ENCODE measurements at regions not wholly inside any gene's neighbourhood (a gene's known extent, or its start where the extent isn't known, plus 50 kb on each side); places are given as distances from the start of the nearest gene placed in this dataset.
"Not testable (repeated sequence)": the region's sequence is repeated elsewhere in the genome, so short reads cannot be mapped to it uniquely, and the experiment has no call there.

DNA sequence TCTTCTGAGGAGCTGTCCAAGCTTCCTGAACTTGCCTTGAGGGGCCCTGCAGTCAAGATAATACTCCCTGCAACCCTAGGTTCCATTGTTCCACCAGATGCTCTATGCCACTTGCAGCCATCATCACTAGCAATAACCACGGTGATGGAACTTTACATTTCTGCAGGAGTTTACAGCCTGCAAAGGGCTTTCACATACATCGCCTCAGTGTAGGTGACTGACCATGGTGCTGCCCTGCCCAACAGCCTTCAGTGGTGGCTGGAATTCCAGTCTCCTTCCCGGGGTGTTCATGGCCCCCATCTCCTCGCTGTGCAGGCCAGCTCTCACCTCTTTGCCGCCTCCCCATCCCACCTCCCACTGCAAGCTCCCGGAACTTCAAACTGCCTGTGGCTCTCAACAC lies 225.5 kb upstream of the ECI2 start:
- WGBS, 5 donors, result 88 to 92% (median 91%) methylated on average over 6 of the region's 6 CpGs
- Histone ChIP-seq H3K36me3 (no peaks in the 10 kb centered on the region), H3K4me3 (no peak overlapping the region), H3K4me1 (peaks cover 0 to 12% (median 10%) of the 10 kb centered on the region in 4 donors), H3K27ac (no peak overlapping the region), H3K27me3 (no peaks in the 10 kb centered on the region), H3K9me3 (no peaks in the 10 kb centered on the region)
- TF ChIP-seq POLR2A (IDR thresholded peaks at IDR 0.05) (no peak), EP300 (IDR thresholded peaks at IDR 0.05) (no peak), POLR2AphosphoS5 (IDR thresholded peaks at IDR 0.05) (no peak), CTCF (IDR thresholded peaks at IDR 0.05) (no peak)
- no peak for DNase-seq
- intact Hi-C loops (cut with DNase I; ENCODE audit: low total_unique reads), result no loop called here

- Histone ChIP-seq H3K4me1 (peaks cover 0 to 12% (median 10%) of the 10 kb centered on the region in 4 donors), H3K9me3 (no peaks in the 10 kb centered on the region), H3K27ac (peak overlapping the region; percentile 38 to 80 (median 78)), H3K4me3 (no peak overlapping the region), H3K27me3 (no peaks in the 10 kb centered on the region), H3K36me3 (no peaks in the 10 kb centered on the region)
- 66 to 78% (median 73%) methylated on average over 7 of the region's 7 CpGs for WGBS, 5 donors
- peak in 1 of 2 donors; percentile 21 for DNase-seq
- intact Hi-C loops (cut with DNase I; ENCODE audit: low total_unique reads), result no loop called here
- TF ChIP-seq EP300 (IDR thresholded peaks at IDR 0.05) (no peak), CTCF (IDR thresholded peaks at IDR 0.05) (no peak), POLR2AphosphoS5 (IDR thresholded peaks at IDR 0.05) (no peak), POLR2A (IDR thresholded peaks at IDR 0.05) (no peak)
Observed at GRCh38 chr6:4359108-4359730, 223.8 kb upstream of the ECI2 start.

- intact Hi-C loops (cut with DNase I; ENCODE audit: low total_unique reads), result no loop called here
- 13 to 28% (median 25%) methylated on average over 10 to 13 of the region's 13 CpGs for WGBS, 5 donors
- Histone ChIP-seq H3K9me3 (no peaks in the 10 kb centered on the region), H3K27ac (peak overlapping the region; percentile 26 to 80 (median 78)), H3K36me3 (no peaks in the 10 kb centered on the region), H3K4me1 (peaks cover 0 to 12% (median 10%) of the 10 kb centered on the region in 4 donors), H3K27me3 (no peaks in the 10 kb centered on the region), H3K4me3 (no peak overlapping the region)
- peak; percentile 85 to 90 for DNase-seq
- TF ChIP-seq EP300 (IDR thresholded peaks at IDR 0.05) (peak; percentile 91), CTCF (IDR thresholded peaks at IDR 0.05) (no peak), POLR2AphosphoS5 (IDR thresholded peaks at IDR 0.05) (peak; percentile 87 to 99 (median 96))
Observed at GRCh38 chr6:4358414-4359107, 223.2 kb upstream of the ECI2 start.

GRCh38 chr6:4357660-4358152 lies 222.3 kb upstream of the ECI2 start:
- peak in 1 of 2 donors; percentile 17 for DNase-seq
- H3K27me3 ChIP-seq; H3K9me3 ChIP-seq; intact Hi-C loops (cut with DNase I; ENCODE audit: low total_unique reads); H3K4me3 ChIP-seq; H3K36me3 ChIP-seq: not testable (repeated sequence)
- peak overlapping the region in 1 of 5 donors; percentile 27 for H3K27ac ChIP-seq
- 71 to 80% (median 78%) methylated on average over 3 of the region's 3 CpGs for WGBS, 5 donors
- H3K4me1 ChIP-seq, result peaks cover 0 to 14% (median 10%) of the 10 kb centered on the region in 4 donors

Measured in stomach (tissue), 8 donors.